GM23338 (cell line): ENCODE measurements at regions not wholly inside any gene's neighbourhood (a gene's known extent, or its start where the extent isn't known, plus 50 kb on each side); places are given as distances from the start of the nearest gene placed in this dataset.

Source experiments
- ATAC-seq: fragments of 200-7000 bp; cut with Tn5 transposase; 3 replicates; pipeline ENCODE4 v1.9.1; 2020
- DNase-seq: peaks from one replicate; pipeline ENCODE4 v3.0.0-alpha.2; 2015; ENCODE audit warnings: low spot score
- H2AFZ ChIP-seq: fragments of 200-600 bp; sonication (generic); 2 replicates; pipeline ENCODE4 v1.8.0; 2016; ENCODE audit warnings: antibody characterized with exemption, mild to moderate bottlenecking, moderate library complexity
- H3F3A ChIP-seq: fragments of 200-600 bp; sonication (generic); replicated peaks from 2 replicates; pipeline ENCODE4 v1.8.0; 2017; ENCODE audit warnings: antibody characterized with exemption, mixed run types, low read depth
- H3K27ac ChIP-seq: fragments of 200-600 bp; sonication (generic); 2 replicates; pipeline ENCODE4 v1.6.1; 2016; ENCODE audit warnings: low read depth
- H3K27me3 ChIP-seq: fragments of 200-600 bp; sonication (generic); 2 replicates; pipeline ENCODE4 v1.8.0; 2016; ENCODE audit warnings: mild to moderate bottlenecking, mixed run types, moderate library complexity; ENCODE audit not compliant: insufficient read depth
- H3K36me3 ChIP-seq: fragments of 200-600 bp; sonication (generic); 2 replicates; pipeline ENCODE4 v1.8.0; 2016; ENCODE audit warnings: mild to moderate bottlenecking; ENCODE audit not compliant: insufficient read depth
- H3K4me1 ChIP-seq: fragments of 200-600 bp; sonication (generic); 2 replicates; pipeline ENCODE4 v1.8.0; 2016; ENCODE audit warnings: mild to moderate bottlenecking, moderate library complexity; ENCODE audit not compliant: insufficient read depth
- H3K4me2 ChIP-seq: fragments of 200-600 bp; sonication (generic); 2 replicates; pipeline ENCODE4 v1.7.1; 2017; ENCODE audit warnings: mixed run types
- H3K4me3 ChIP-seq: fragments of 200-600 bp; sonication (generic); 2 replicates; pipeline ENCODE4 v1.6.1; 2016; ENCODE audit warnings: mixed run types
- H3K79me2 ChIP-seq: fragments of 200-600 bp; sonication (generic); replicated peaks from 2 replicates; pipeline ENCODE4 v1.8.0; 2017; ENCODE audit warnings: mild to moderate bottlenecking; ENCODE audit not compliant: insufficient read depth
- H3K9me2 ChIP-seq: fragments of 200-600 bp; sonication (generic); 2 replicates; pipeline ENCODE4 v1.8.0; 2017; ENCODE audit not compliant: insufficient read depth
- H4K20me1 ChIP-seq: fragments of 200-600 bp; sonication (generic); replicated peaks from 2 replicates; pipeline ENCODE4 v1.8.0; 2017; ENCODE audit warnings: mild to moderate bottlenecking; ENCODE audit not compliant: insufficient read depth
- H3K27ac Mint-ChIP-seq: 2 replicates; pipeline ENCODE4 v1.8.0; 2020; ENCODE audit warnings: inconsistent platforms, mild to moderate bottlenecking, moderate library complexity, mixed read lengths
- H3K27me3 Mint-ChIP-seq: 3 replicates; pipeline ENCODE4 v1.8.0; 2022; ENCODE audit warnings: low read depth, mild to moderate bottlenecking, moderate library complexity, mixed read lengths, inconsistent platforms; ENCODE audit not compliant: insufficient read depth, poor library complexity
- H3K36me3 Mint-ChIP-seq: 3 replicates; pipeline ENCODE4 v1.8.0; 2021; ENCODE audit warnings: low read depth, mild to moderate bottlenecking, inconsistent platforms, moderate library complexity, mixed read lengths
- H3K4me1 Mint-ChIP-seq: 3 replicates; pipeline ENCODE4 v1.8.0; 2020; ENCODE audit warnings: mild to moderate bottlenecking, inconsistent platforms, mixed read lengths
- H3K4me3 Mint-ChIP-seq: 3 replicates; pipeline ENCODE4 v1.8.0; 2021; ENCODE audit warnings: moderate library complexity, mild to moderate bottlenecking, inconsistent platforms, mixed read lengths
- H3K9me3 Mint-ChIP-seq: 3 replicates; pipeline ENCODE4 v1.8.0; 2020; ENCODE audit warnings: moderate library complexity, mild to moderate bottlenecking, inconsistent platforms, mixed read lengths
- CREB1 ChIP-seq: fragments of 250-450 bp; sonication (Bioruptor Pico); IDR thresholded peaks from 2 replicates; pipeline ENCODE4 v1.5.0; 2020; ENCODE audit warnings: low read depth, mild to moderate bottlenecking, moderate library complexity
- CTCF ChIP-seq, 2 experiments: fragments of 200-600 bp in 1 of 2; sonication (generic) in 1 of 2; conservative IDR thresholded peaks; 2 replicates each; pipeline versions ENCODE4 v1.5.1 to v1.6.1; 2016 to 2017; ENCODE audit warnings: antibody characterized with exemption in 2 of 2, low read depth in 2 of 2, mild to moderate bottlenecking in 2 of 2, moderate library complexity in 1 of 2
- ETS1 ChIP-seq: IDR thresholded peaks from 2 replicates; pipeline ENCODE4 v1.6.1; 2016; ENCODE audit warnings: antibody characterized with exemption
- EZH2 ChIP-seq: fragments of 200-600 bp; sonication (generic); IDR thresholded peaks from one replicate; pipeline ENCODE4 v1.8.0; 2017; ENCODE audit warnings: antibody characterized with exemption, mild to moderate bottlenecking, low read depth; ENCODE audit not compliant: unreplicated experiment
- EZH2phosphoT487 ChIP-seq: fragments of 200-600 bp; sonication (generic); IDR thresholded peaks from one replicate; pipeline ENCODE4 v1.8.1; 2018; ENCODE audit warnings: antibody characterized with exemption; ENCODE audit not compliant: unreplicated experiment
- JUNB ChIP-seq: IDR thresholded peaks from one replicate; pipeline ENCODE4 v1.6.1; 2016; ENCODE audit warnings: antibody characterized with exemption; ENCODE audit not compliant: unreplicated experiment
- NANOG ChIP-seq: IDR thresholded peaks from 2 replicates; pipeline ENCODE4 v1.6.1; 2016; ENCODE audit warnings: antibody characterized with exemption, borderline replicate concordance
- POLR2AphosphoS5 ChIP-seq: IDR thresholded peaks from 2 replicates; pipeline ENCODE4 v1.6.1; 2016; ENCODE audit warnings: antibody characterized with exemption, low read depth
- REST ChIP-seq: IDR thresholded peaks from one replicate; pipeline ENCODE4 v1.6.1; 2018; ENCODE audit warnings: antibody characterized with exemption; ENCODE audit not compliant: unreplicated experiment
- STAT1 ChIP-seq: IDR thresholded peaks from one replicate; pipeline ENCODE4 v1.6.1; 2016; ENCODE audit warnings: antibody characterized with exemption; ENCODE audit not compliant: unreplicated experiment
- ZNF114 ChIP-seq: fragments of 250-450 bp; sonication (Bioruptor Pico); IDR thresholded peaks from 2 replicates; pipeline ENCODE4 v1.5.0; 2020; ENCODE audit warnings: mild to moderate bottlenecking, moderate library complexity
- ZNF331 ChIP-seq: fragments of 250-450 bp; sonication (Bioruptor Pico); IDR thresholded peaks from 2 replicates; pipeline ENCODE4 v1.5.0; 2020; ENCODE audit warnings: low read depth, mild to moderate bottlenecking, moderate library complexity
- ZNF462 ChIP-seq: fragments of 250-450 bp; sonication (Bioruptor Pico); IDR thresholded peaks from 2 replicates; pipeline ENCODE4 v1.5.0; 2020; ENCODE audit warnings: mild to moderate bottlenecking, moderate library complexity

GRCh38 chr11:69879729-69880005 lies 60.5 kb upstream of the FGF3 start:
- Histone ChIP-seq H4K20me1 (no peaks in the 10 kb centered on the region), H3K4me2 (no peak overlapping the region), H3K27ac (no peak overlapping the region), H3K4me1 (no peaks in the 10 kb centered on the region), H3K79me2 (no peaks in the 10 kb centered on the region), H3F3A (no peaks in the 10 kb centered on the region), H3K36me3 (no peaks in the 10 kb centered on the region), H3K27me3 (no peaks in the 10 kb centered on the region), H3K9me2 (no peaks in the 10 kb centered on the region), H2AFZ (no peak overlapping the region), H3K4me3 (no peak overlapping the region)
- no peak overlapping the region for H3K4me3 Mint-ChIP-seq
- no peak for DNase-seq
- no peaks in the 10 kb centered on the region for H3K36me3 Mint-ChIP-seq
- ATAC-seq, result no peak
- H3K27me3 Mint-ChIP-seq, result peaks cover 10% of the 10 kb centered on the region
- H3K9me3 Mint-ChIP-seq, result no peaks in the 10 kb centered on the region
- peaks cover 2% of the 10 kb centered on the region; the same call in 1 of the 3 replicates for H3K4me1 Mint-ChIP-seq
- no peak overlapping the region for H3K27ac Mint-ChIP-seq
- no peak for TF ChIP-seq ETS1
- no peak for TF ChIP-seq STAT1
- no peak for TF ChIP-seq ZNF331 (CRISPR knock-in tag)
- no peak for TF ChIP-seq JUNB
- TF ChIP-seq POLR2AphosphoS5, result no peak
- TF ChIP-seq CTCF (conservative IDR thresholded peaks at IDR 0.05; ENCODE audit: low read depth in 2 of 2), result no peak
- no peak for TF ChIP-seq ZNF462
- no peak for TF ChIP-seq CREB1 (CRISPR knock-in tag)
- no peak for TF ChIP-seq ZNF114 (CRISPR knock-in tag)
- no peak for TF ChIP-seq EZH2
- no peak for TF ChIP-seq NANOG
- no peak for TF ChIP-seq REST
- no peak for TF ChIP-seq EZH2phosphoT487
